C1 segment of cervical spinal cord (tissue), 14 donors: ENCODE measurements at regions not wholly inside any gene's neighbourhood (a gene's known extent, or its start where the extent isn't known, plus 50 kb on each side); places are given as distances from the start of the nearest gene placed in this dataset.

ENCODE experiments used
- DNase-seq, 14 donors: peaks; one replicate each; lab custom pipeline; 2025; lab: John Stamatoyannopoulos, UW

DNA sequence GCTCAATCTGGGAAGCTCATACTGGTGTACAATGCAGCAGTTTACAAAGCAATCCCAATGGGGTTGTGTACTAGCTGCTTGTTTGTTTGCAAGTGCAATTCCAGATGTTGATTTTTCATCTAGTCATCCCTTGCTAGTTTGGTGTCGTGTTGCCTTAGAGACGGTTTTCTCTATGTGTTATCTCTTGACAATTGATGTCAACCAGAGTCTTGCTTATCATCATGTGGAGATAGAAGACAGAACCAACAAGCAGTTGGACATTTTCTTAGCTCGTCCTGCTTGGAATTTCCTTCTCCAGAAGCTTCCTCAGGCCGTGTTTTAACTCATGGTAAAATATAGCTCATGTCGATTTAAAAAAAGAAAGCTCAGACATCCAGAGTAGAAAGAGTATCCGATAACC lies 262.0 kb upstream of the KCNH8 start:
- DNase-seq: no peak

DNA sequence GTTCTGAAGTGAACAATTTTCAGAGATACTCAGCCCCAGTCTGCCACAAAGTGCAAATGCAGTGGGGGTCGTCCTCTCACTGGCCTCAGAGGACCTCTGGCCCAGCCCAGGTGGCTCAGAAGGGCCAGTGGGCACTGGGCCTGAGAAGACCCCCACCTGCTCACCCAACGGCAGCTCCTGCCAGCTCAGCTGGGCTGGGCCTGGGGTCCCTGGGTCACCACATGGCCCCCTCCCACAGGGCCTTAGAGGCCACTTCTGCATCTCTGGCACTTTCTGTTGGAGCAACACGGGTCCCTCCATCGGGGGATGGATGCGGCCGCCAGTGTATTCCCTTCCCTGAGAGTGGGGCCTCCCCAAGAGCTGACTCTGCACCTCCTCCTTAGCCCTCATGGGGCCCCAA lies 262.7 kb upstream of the KCNH8 start:
- no peak for DNase-seq

DNA sequence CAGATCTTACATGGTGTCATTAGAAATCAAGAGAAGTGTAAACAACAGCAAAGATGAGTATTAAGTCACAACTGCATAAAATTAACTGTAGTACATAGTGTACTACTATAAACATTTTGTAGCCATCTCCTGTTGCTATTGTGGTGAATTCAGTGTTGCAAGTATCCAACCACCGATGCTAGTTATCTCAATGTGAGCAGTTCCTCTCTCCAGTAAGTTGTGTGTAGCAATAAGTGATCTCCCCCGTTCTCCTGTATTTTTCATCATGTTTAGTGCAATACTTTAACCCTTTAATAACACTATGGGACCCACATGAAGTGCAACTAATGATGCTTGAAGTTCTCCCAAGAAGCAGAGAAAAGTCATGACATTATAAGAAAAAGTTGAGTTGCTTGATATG lies 264.7 kb upstream of the KCNH8 start:
- no peak for DNase-seq

DNA sequence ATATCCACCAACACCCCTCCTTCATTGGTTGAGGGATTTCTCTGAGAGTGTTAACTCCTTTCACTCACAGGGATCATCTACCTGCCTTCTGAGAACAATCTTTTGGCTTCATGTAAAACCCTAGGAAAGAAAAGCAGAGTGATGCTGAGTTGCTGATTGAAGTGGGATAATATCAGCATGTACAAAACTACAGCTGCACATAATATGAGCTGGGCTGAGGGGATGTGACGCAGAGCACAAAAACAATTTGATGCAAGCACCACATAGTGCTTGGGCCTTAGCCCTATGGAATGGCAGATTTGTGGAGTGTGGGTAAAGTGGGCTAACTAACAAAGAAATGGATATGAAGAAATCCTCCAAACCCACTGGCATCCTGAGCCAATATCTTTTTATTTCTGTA lies 267.6 kb upstream of the KCNH8 start:
- DNase-seq: no peak

GRCh38 chr3:18872466-18872865 lies 275.8 kb upstream of the KCNH8 start:
- DNase-seq: no peak

GRCh38 chr3:18870642-18871041 lies 277.7 kb upstream of the KCNH8 start:
- DNase-seq: no peak

DNA sequence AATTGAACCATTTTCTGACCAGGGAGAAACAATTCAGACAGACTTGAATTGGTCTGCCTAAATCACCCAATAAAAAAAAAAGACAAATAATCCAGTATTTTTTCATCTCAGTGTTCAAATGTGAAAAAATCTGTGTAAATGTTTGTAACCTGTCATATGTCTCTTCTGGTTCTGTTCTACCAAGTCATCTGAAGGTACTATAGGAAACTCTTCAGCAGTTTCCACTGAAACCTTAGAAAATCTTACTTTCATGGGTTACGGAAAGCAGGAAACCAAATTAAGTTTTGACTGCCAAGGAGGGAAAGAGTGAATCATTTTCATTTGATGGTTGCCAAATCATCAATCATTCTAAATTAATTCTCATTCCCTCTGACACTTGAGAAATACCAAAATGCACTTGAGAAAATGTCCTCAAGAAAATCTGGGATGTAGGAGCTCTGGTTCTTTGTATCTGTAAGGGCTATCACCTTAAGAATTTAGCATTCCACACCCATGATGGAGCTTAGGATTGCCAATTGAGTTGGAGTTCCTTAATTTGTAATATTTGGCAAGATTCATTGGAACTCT lies 278.2 kb upstream of the KCNH8 start:
- DNase-seq: no peak

GRCh38 chr3:18868911-18869689 lies 279.2 kb upstream of the KCNH8 start:
- DNase-seq: no peak

- no peak for DNase-seq
Measured at GRCh38 chr3:18866899-18867298, 281.4 kb upstream of the KCNH8 start.

DNA sequence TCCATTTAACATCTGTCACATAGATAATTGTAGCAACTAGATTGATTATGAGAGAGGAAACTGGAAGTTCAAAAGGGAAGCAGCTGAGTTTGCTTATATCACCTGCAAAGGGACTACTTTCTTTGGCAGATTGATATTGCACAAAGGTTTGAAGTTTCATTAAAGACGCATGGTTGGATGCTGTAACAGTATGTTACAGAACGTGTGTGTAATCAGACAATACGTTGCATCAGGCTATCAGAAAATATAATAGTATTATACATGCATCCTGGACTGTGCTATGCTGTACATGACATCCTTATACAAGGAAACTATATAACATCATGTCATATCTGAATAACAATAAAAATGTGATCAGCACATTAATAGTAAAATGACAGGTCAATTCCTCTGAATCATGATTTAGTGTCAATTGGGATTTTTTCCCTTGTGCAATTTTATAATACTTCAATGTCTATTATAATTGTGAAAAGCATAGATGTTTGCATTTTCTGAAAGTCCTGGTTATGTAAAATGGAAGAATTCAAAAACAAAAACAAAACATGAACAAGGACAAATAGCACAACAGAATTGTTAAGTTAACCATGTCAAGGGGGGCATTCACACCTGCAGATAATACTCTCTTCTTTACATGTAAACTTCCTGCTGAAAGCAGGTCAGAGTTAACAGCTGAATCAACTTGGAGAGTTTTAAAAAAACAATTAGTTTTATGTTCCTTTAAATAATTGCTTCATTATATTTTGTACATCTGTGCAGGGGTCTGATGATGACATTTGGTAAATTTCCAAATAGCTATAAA lies 283.2 kb upstream of the KCNH8 start:
- no peak for DNase-seq

DNA sequence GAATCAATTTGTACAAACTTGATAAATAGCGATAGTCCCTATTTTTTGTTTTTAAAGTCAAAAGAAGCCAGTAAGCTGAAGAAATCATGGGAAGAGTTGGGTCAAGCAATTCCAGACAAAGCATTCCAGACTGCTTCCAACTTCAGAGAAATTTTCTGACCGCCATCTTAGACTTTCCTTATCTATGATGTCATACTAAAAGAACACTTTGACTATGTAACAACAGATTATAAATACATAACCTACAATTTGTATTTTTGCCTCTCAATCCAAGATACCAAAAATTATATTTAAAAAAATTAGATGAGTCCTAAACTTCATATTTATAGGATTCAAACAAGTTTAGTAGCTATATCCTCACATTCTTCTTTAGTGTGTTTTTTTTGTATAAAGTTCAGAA lies 286.2 kb upstream of the KCNH8 start:
- DNase-seq: no peak

DNA sequence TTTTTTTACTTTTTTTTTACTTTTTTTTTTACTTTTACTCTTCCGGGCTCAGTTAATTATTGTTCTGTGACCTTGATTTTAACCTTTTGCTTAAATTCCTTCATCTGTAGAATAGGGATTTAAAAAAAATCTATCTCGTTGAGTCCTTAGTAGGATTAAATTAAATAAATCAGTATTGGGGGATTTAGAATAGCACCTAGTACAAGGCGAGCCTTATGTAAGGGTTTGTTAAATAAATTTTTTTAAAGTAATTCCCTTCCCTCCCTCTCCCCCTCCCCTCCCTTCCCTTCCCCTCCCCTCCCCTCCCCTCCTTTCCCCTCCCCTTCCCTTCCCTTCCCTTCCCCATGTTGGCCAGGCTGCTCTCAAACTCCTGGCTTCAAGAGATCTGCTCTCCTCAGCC lies 287.2 kb upstream of the KCNH8 start:
- DNase-seq: no peak

- DNase-seq: no peak
Measured at GRCh38 chr3:18853269-18853668, 295.0 kb upstream of the KCNH8 start.

- no peak for DNase-seq
Measured at GRCh38 chr3:18847583-18848197, 300.6 kb upstream of the KCNH8 start.

DNA sequence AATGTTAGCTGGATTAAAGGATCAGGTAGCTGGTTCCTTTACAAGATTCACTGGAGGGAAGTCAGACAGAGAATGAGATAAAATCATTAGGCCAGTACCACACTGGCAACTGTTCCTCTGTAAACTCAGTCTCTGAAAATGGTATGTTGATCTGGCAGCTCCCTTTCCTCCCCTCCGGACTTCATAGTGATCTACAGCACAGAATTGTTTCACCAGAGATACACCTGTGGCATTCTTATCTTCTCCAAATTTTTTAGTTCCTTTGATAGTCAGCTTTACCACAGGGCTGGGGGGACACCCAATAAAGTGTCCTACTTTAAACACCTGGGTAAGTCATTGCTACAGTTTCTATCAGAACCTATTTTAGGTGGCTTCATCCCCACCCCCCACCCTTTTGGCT lies 304.3 kb upstream of the KCNH8 start:
- DNase-seq: no peak

DNA sequence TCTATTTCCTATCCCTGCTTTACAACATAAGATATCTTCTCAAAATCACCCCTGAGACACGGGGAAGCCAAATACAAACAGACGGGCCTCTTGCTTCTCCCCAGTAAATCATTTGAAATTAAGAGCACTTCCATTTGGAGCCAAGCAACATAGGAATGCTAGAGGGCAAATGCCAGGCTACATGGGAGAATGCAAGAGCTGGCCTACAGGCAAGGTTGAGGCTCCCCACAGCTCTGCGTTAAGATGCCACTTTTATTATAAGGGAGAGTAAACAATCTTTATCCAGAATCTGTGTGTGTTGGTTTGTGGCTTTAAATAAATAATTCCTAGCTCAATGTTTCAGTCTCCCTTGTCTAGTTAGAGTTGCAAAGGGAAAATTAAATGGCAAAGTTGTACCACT lies 305.1 kb upstream of the KCNH8 start:
- DNase-seq: no peak

GRCh38 chr3:18841422-18842343 lies 306.6 kb upstream of the KCNH8 start:
- DNase-seq: no peak

- no peak for DNase-seq
Measured at GRCh38 chr3:18840535-18841137, 307.7 kb upstream of the KCNH8 start.

- DNase-seq: no peak
Measured at GRCh38 chr3:18838758-18839157, 309.6 kb upstream of the KCNH8 start.

GRCh38 chr3:18837137-18837755 lies 311.1 kb upstream of the KCNH8 start:
- no peak for DNase-seq
